ENCODE measurements at regions not wholly inside any gene's neighbourhood (a gene's known extent, or its start where the extent isn't known, plus 50 kb on each side); places are given as distances from the start of the nearest gene placed in this dataset.

GRCh38 chr4:120227554-120227953 is 160.9 kb upstream of the MAD2L1 start:
- Histone ChIP-seq H3F3A (ENCODE audit: insufficient read depth) (no peaks in the 10 kb centered on the region), H3K36me3 (ENCODE audit: low read length) (no peaks in the 10 kb centered on the region), H3K27me3 (ENCODE audit: low read length) (no peaks in the 10 kb centered on the region), H3K4me3 (ENCODE audit: insufficient read depth, low read length, poor library complexity, severe bottlenecking) (no peak overlapping the region), H3K4me2 (ENCODE audit: low read depth, low read length, poor library complexity, severe bottlenecking) (no peak overlapping the region), H3K9ac (ENCODE audit: low read length) (no peak overlapping the region), H2AFZ (ENCODE audit: low read depth, low read length, severe bottlenecking) (no peak overlapping the region), H3K9me2 (replicated peaks; ENCODE audit: insufficient read depth, low read length) (no peaks in the 10 kb centered on the region), H3K27ac (ENCODE audit: low read depth, low read length) (no peak overlapping the region), H4K20me1 (ENCODE audit: low read depth, low read length) (no peaks in the 10 kb centered on the region), H3K79me2 (ENCODE audit: insufficient read depth, low read length) (no peaks in the 10 kb centered on the region), H3K9me3 (ENCODE audit: insufficient read depth, low read length) (no peaks in the 10 kb centered on the region)
- TF ChIP-seq EZH2phosphoT487 (conservative IDR thresholded peaks at IDR 0.05; ENCODE audit: low read length) (no peak), CTCF (IDR thresholded peaks at IDR 0.05; ENCODE audit: insufficient read depth, low read length, poor library complexity, severe bottlenecking) (no peak)

GRCh38 chr4:120225527-120225926 is 158.9 kb upstream of the MAD2L1 start:
- H3K27ac ChIP-seq (ENCODE audit: low read depth, low read length): no peak overlapping the region
- H3K4me3 ChIP-seq (ENCODE audit: insufficient read depth, low read length, poor library complexity, severe bottlenecking): no peak overlapping the region
- H3K27me3 ChIP-seq (ENCODE audit: low read length): no peaks in the 10 kb centered on the region
- no peak overlapping the region for H2AFZ ChIP-seq (ENCODE audit: low read depth, low read length, severe bottlenecking)
- no peaks in the 10 kb centered on the region for H4K20me1 ChIP-seq (ENCODE audit: low read depth, low read length)
- H3K79me2 ChIP-seq (ENCODE audit: insufficient read depth, low read length): no peaks in the 10 kb centered on the region
- H3K4me2 ChIP-seq (ENCODE audit: low read depth, low read length, poor library complexity, severe bottlenecking): no peak overlapping the region
- no peak overlapping the region for H3K9ac ChIP-seq (ENCODE audit: low read length)
- no peaks in the 10 kb centered on the region for H3K9me3 ChIP-seq (ENCODE audit: insufficient read depth, low read length)
- H3K36me3 ChIP-seq (ENCODE audit: low read length): no peaks in the 10 kb centered on the region
- no peaks in the 10 kb centered on the region for H3K9me2 ChIP-seq (replicated peaks; ENCODE audit: insufficient read depth, low read length)
- TF ChIP-seq EZH2phosphoT487 (conservative IDR thresholded peaks at IDR 0.05; ENCODE audit: low read length) (no peak), CTCF (IDR thresholded peaks at IDR 0.05; ENCODE audit: insufficient read depth, low read length, poor library complexity, severe bottlenecking) (no peak)
- H3F3A ChIP-seq (ENCODE audit: insufficient read depth): no peaks in the 10 kb centered on the region

GRCh38 chr4:120218981-120219380 is 152.3 kb upstream of the MAD2L1 start:
- H3K36me3 ChIP-seq (ENCODE audit: low read length): no peaks in the 10 kb centered on the region
- H3K27ac ChIP-seq (ENCODE audit: low read depth, low read length): no peak overlapping the region
- H3K4me3 ChIP-seq (ENCODE audit: insufficient read depth, low read length, poor library complexity, severe bottlenecking): no peak overlapping the region
- H3K9me2 ChIP-seq (replicated peaks; ENCODE audit: insufficient read depth, low read length): no peaks in the 10 kb centered on the region
- H3K4me2 ChIP-seq (ENCODE audit: low read depth, low read length, poor library complexity, severe bottlenecking): no peak overlapping the region
- no peaks in the 10 kb centered on the region for H4K20me1 ChIP-seq (ENCODE audit: low read depth, low read length)
- H2AFZ ChIP-seq (ENCODE audit: low read depth, low read length, severe bottlenecking): no peak overlapping the region
- TF ChIP-seq EZH2phosphoT487 (conservative IDR thresholded peaks at IDR 0.05; ENCODE audit: low read length) (no peak), CTCF (IDR thresholded peaks at IDR 0.05; ENCODE audit: insufficient read depth, low read length, poor library complexity, severe bottlenecking) (no peak)
- no peak overlapping the region for H3K9ac ChIP-seq (ENCODE audit: low read length)
- H3K79me2 ChIP-seq (ENCODE audit: insufficient read depth, low read length): no peaks in the 10 kb centered on the region
- H3K27me3 ChIP-seq (ENCODE audit: low read length): no peaks in the 10 kb centered on the region
- H3F3A ChIP-seq (ENCODE audit: insufficient read depth): no peaks in the 10 kb centered on the region
- no peaks in the 10 kb centered on the region for H3K9me3 ChIP-seq (ENCODE audit: insufficient read depth, low read length)
